ELF-1 (cell line): ENCODE measurements at regions not wholly inside any gene's neighbourhood (a gene's known extent, or its start where the extent isn't known, plus 50 kb on each side); places are given as distances from the start of the nearest gene placed in this dataset.
"Not testable (repeated sequence)": the region's sequence is repeated elsewhere in the genome, so short reads cannot be mapped to it uniquely, and the experiment has no call there.

ENCODE experiments used
- DNase-seq: peaks from one replicate; pipeline ENCODE4 v3.0.0-alpha.2; 2016; ENCODE audit warnings: low read depth, low spot score

DNA sequence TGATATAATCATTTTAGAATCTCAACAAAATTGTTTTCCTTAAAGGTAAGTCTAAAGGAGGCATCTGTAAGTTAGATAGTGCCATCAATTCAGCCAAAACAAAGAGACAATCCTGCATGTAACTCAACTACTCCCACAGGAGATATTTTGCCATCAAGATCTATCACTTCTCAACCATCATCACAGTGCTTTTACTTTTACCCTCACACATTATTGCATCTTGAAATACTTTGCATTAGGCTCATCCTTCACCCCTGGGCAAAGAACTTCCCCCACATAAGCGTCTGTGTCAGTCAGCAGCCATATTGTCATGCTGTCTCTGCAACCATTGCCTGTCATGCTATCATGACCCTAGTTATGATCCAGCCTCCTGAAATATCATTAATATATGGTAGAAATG, 54.9 kb upstream of the NLGN1 start:
- DNase-seq: no peak

GRCh38 chr3:173340626-173341025, 56.9 kb upstream of the NLGN1 start:
- DNase-seq: no peak

DNA sequence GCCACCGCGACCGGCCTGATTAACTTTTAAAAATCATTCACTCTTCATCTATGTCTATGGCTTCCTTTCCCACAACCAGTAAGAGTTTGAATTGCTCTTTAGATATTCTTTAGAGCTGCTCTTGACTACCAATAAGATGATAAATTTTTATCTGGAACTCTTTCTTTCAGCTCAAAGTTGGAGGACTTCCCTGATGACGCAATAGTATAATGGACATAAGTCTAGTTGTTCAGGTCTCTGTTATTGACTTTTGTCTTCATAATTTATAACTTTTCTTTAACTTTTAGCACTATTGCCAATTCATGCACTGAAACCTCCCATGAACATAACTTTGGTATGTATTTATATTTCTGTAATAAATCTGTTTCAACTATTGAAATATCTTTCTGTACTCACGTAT, 61.3 kb upstream of the NLGN1 start:
- no peak for DNase-seq

- DNase-seq: no peak
Observed at GRCh38 chr3:173306110-173306509, 91.4 kb upstream of the NLGN1 start.

DNA sequence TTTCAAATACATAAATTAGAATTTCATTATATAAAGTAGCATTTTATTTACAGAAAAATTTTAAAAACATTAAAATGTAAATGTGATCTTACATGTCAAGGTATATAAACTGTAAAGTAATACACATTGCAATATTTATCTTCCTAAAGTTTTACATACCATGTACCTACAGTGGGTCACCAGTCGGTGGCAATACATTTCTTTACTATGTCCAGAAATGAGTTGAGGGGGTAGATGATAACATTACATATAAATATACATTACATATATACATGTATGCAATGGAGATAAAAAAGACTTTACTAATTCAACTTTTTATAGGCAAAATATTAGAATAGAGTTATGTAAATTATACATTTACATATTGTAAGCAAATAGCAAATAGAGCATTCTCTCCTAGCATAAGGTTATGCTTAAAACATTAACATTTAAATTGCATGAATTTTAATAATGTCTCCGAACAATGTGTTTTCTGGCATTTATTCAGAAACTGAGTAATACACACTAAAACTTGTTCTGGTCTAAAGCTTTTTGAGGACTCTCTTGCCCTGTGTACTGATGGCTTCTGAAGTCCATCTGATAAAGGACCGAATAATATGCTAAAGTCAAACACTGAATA, 93.3 kb upstream of the NLGN1 start:
- DNase-seq: no peak

DNA sequence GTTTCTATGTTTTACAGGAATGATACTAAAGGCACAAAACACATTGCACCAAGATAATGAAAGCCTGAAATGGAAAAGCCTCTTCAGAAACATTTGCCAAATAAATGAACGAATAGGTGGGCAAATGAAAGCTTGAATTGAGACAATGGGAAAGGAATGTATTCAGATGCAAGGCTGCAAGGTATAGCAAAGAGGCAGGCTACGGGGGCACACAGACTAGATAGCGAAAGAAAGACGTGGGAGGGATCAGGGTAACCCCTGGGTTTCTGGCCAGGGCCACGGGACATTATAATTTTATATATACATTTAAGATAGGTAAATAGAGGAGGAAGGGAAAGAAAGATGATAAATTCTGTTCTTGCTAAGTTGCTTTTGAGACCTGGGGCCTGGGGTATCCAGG, 95.9 kb upstream of the NLGN1 start:
- no peak for DNase-seq

- DNase-seq: no peak
Observed at GRCh38 chr3:173289072-173289471, 108.5 kb upstream of the NLGN1 start.

DNA sequence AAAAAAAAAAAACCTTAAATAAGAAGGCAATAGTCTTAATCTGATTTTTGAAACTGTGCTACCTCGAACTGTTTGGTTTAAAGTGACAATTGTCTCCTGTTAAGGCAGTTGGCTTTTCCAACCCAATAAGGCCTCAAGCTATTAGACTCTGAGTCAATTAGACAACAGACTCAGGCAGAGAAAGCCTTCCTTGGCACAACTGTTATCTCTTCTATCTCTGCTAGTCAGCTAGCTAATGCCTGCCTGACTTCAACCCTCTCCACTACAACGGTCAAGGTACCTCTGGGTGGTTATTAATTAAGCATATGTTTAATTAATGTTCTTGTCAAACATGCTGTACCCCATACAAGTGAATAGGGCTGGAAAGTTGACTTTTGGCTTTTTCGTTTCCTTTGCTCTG, 110.2 kb upstream of the NLGN1 start:
- peak; percentile 13 for DNase-seq

DNA sequence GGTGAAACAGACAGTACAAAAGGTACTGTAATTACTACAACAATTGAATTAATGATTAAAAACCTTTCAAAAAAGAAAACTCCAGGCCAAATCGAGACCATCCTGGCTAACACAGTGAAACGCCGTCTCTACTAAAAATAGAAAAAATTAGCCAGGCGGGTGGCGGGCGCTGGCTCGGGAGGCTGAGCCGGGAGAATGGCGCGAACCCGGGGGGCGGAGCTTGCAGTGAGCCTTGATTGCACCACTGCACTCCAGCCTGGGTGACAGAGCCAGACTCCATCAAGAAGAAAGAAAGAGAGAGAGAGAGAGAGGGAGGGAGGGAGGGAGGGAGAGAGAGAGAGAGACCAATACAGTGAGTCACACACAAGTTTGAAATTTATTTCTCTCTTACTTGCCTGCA, 111.0 kb upstream of the NLGN1 start:
- DNase-seq: not testable (repeated sequence)

DNA sequence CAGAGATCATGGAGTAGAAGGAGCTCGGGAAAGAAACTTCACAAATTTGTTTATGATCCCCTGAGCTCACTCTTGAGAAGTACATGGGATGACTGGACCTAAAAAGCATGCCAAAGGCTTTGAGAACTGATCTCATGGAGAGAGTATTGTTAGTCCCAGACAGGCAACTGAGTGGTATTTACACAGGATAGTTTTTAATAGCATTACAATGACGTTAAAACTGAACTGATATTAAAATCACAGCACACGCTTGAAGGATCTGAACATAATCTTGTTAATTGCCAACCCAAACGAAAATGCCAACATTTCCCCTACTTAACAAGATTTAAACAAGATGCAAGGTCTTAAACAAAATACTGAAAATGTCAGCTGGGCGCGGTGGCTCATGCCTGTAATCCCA, 113.2 kb upstream of the NLGN1 start:
- DNase-seq: no peak

DNA sequence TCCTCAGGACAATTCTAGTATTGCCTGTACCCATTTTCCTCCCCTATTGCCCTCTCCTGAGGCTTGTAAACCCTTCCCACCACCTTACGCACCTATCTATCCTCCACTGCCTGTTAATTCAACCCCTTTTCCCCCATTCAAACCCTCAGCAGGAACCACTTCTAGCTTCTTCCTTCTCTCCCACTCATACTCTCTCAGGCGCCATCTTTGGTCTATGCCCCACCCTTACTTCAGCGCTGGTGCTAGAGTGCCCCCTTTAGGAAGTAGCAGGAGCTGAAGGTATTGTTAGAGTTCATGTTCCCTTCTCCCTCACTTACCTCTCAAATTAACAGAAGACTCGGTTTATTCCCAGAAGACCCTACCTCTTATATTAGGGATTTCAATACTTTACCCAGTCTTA, 121.8 kb upstream of the NLGN1 start:
- DNase-seq: no peak

DNA sequence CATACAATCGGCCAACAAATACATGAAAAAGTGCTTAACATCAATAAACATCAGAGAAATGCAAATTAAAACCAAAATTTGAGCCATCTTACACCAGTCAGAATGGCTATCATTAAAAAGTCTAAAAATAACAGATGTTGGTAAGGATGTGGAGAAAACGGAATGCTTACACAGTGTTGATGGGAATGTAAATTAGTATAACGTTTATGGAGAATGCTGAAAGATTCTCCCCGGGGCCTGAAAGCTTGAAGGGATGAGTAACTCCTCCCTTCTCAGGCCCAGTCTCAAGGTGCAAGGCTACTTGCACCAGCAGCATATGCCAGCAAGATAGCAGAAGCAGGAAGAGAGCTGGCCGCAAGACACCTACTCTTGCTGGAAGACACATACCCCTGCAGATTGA, 123.7 kb upstream of the NLGN1 start:
- DNase-seq: no peak

- DNase-seq: no peak
Observed at GRCh38 chr3:173268781-173269180, 127.7 kb upstream of the SPATA16 start.

DNA sequence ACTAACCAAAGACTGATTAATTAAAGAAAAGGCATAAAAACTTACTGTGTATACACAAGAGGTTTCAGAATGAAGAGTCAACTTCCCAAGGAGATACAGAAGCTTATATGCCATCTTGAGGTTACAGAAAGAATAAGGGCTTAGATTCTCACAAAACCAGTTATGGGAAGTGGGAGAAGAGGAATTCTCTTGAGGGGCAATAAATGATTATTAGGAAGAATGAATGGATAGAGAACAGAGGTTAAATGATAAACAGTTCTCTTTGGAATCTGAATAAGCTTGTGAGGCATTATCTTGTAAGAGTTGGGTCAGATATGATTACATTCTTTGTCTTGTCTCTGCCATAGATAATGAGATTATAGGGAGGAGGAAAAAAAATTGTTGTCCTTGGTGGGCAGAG, 126.7 kb upstream of the SPATA16 start:
- no peak for DNase-seq

DNA sequence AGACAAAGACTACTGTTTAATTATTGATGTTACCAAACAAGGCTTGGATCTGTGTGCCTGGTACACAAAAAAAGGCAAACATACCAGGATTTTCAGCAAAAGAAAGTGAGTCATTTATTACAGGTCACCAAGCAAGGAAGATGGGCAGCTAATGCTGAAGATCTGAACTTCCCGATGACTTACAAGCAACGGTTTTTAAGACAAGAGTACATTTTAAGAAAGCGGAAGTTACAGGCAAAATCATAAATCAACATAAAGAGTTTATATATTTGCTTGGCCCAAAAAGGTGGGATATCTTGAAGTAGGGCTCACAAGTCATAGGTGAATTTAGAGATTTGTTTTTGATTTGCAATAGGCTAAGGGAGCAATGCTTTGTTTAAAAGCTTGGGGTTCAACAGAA, 125.4 kb upstream of the SPATA16 start:
- DNase-seq: no peak

- no peak for DNase-seq
Observed at GRCh38 chr3:173258697-173259096, 117.7 kb upstream of the SPATA16 start.

GRCh38 chr3:173257797-173258196, 116.8 kb upstream of the SPATA16 start:
- no peak for DNase-seq

GRCh38 chr3:173255555-173255954, 114.5 kb upstream of the SPATA16 start:
- DNase-seq: no peak

DNA sequence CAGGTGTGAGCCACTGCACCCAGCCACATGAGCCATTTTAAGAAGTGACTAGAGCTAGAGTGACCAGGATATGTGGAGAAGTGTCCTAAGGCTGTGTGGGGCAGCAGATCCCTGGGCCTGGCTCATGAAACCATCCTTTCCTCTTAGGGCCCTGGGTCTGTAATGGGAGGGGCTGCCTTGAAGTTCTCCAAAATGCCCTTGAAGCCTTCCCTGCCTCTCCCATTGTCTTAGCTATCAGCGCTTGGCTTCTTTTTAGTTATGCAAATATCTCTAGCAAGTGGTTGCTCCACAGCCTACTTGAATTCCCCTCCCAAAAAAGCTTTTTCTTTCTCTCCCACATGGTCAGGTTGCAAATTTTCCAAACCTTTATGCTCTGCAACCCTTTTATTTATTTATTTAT, 112.4 kb upstream of the SPATA16 start:
- peak; percentile 36 for DNase-seq

- no peak for DNase-seq
Observed at GRCh38 chr3:173249457-173249856, 108.4 kb upstream of the SPATA16 start.

- no peak for DNase-seq
Observed at GRCh38 chr3:173241727-173242126, 100.7 kb upstream of the SPATA16 start.

- DNase-seq: no peak
Observed at GRCh38 chr3:173238091-173238490, 97.1 kb upstream of the SPATA16 start.

GRCh38 chr3:173225351-173225750, 84.3 kb upstream of the SPATA16 start:
- no peak for DNase-seq

- peak; percentile 20 for DNase-seq
Observed at GRCh38 chr3:173221010-173221409, 80.0 kb upstream of the SPATA16 start.
